GM21528 (cell line): ENCODE measurements at regions not wholly inside any gene's neighbourhood (a gene's known extent, or its start where the extent isn't known, plus 50 kb on each side); places are given as distances from the start of the nearest gene placed in this dataset.

Experiments used
- ATAC-seq: cut with Tn5 transposase; IDR thresholded peaks from one replicate; pipeline ENCODE4 v1.9.1; 2021; ENCODE audit warnings: mild to moderate bottlenecking, moderate library complexity; ENCODE audit not compliant: unreplicated experiment, low FRiP score

DNA sequence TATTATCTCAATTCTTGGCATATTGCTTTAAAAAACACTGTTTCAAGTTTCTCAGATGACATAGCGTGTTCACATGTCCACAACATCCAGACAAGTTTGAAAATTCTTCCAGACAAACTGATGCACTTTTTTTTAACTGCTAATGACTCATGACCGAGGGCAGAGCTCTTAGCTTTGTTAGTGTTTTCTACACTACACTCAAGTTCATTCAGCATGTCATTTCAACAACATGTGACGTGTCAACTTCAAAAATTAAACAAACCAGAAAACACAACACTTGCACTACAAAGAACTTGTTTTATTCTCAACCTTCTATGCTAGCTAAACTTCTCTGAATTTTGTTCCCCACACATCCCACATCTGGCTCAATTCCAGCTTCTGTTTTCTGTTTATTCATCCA lies 1186.3 kb upstream of the FLRT2 start:
- ATAC-seq, result no peak

DNA sequence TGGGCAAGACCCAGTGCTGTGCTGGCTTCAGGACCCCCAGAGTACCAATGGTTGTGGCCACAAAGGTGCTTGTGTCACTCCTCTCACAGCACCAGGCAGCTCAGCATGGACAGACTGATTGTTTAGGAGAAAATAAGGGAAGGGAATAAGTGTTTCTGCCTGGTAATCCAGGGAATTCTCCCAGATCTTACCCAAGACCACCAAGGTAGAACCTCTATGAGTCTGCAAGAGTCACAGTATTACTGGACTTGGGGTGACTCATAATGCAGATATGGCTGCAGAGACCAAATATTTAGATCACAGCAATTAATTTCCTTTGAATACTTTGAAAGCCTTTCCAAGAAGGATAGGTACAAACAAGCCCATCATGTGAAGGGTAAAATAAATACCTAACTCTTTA lies 1178.3 kb upstream of the FLRT2 start:
- ATAC-seq, result no peak

- ATAC-seq, result no peak
Measured at GRCh38 chr14:84361476-84361875, 1168.5 kb upstream of the FLRT2 start.

DNA sequence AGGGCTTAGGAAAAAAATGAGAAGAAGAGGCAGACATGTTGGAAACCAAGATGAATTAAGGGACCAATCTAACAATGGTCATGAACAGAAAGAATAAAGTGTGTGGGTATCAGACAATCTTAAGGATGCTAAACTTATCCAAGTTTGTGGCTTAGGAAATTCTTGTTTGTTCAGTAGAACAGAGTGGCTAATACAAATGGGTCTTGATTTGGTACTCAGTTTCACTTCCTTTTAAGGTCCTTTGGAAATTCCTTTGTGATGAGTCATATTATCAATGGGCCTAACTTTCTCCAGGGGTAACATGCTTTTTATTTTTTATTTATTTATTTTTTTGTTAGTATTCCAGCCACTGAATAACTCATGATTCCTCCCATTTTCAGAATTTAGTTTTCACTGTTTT lies 1154.7 kb upstream of the FLRT2 start:
- no peak for ATAC-seq

DNA sequence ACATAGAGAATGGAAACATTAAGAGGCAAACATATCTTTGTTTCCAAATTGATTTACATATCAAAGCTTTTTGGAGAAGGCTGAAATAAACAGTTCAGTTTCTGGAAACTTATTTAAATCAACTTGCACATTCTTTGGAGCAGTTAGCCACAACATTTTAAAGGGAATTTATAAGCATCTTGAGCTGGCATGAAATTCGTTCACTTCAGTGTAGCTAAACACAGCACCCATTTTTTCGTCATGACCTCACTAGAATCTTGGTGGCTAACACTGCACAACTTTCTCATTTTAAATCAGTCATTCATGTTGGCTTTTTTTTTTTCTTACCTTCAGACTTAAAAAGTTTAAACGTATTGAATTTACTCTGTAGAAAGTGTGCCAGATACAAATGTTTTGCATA lies 1139.9 kb upstream of the FLRT2 start:
- ATAC-seq, result no peak

DNA sequence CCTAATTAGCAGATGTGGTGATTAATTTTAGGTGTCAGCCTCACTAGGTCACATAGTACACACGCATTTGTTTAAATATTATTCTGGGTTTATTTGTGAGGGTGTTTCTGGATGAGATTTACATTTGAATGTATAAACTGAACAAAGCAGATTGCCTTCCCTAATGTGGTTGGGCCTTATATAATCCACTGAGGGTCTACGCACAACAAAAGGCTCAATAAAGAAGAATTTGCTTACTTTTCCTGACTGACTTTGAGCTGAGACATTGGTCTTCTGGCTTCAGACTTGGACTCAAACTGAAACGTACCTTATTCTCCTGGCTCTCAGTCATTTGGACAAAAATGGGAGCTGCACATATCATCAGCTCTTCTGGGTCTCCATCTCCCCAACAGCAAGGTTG lies 1132.3 kb upstream of the FLRT2 start:
- ATAC-seq, result no peak

DNA sequence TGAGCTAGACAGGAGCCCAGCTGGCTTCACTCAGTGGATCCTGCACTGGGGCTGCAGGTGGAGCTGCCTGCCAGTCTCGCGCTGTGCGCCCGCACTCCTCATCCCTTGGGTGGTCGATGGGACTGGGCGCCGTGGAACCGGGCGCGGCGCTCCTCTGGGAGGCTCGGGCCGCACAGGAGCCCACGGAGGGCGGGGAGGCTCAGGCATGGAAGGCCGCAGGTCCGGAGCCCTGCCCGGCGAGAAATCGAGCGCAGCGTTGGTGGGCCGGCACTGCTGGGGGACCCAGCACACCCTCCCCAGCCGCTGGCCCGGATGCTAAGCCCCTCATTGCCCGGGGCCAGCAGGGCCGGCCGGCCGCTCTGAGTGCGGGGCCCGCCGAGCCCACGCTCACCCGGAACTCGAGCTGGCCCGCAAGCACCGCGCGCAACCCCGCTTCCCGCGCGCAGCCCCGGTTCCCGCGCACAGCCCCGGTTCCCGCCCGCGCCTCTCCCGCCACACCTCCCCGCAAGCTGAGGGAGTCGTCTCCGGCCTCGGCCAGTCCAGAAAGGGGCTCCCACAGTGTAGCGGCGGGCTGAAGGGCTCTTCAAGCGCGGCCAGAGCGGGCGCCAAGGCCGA lies 1130.5 kb upstream of the FLRT2 start:
- ATAC-seq, result no peak

GRCh38 chr14:84401631-84402030 lies 1128.3 kb upstream of the FLRT2 start:
- no peak for ATAC-seq

DNA sequence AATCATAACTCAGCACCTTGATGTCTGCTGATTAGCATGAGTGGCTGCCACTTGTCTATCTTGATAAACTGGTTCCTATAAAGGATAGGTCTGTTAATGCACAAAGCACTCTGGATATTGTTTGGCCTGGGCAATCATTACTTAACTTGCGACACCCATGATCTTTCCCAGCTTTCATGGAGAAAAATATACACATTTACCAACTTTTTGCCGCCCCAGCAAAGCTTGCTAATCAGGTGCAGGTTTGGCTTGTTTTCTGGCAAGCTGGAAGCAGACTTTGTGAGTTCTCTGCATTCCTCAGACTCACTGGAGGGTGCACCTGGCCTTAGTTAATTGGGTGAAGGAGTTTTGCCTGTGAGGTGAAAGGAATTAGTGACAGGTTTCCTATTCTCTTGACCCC lies 1126.4 kb upstream of the FLRT2 start:
- no peak for ATAC-seq

DNA sequence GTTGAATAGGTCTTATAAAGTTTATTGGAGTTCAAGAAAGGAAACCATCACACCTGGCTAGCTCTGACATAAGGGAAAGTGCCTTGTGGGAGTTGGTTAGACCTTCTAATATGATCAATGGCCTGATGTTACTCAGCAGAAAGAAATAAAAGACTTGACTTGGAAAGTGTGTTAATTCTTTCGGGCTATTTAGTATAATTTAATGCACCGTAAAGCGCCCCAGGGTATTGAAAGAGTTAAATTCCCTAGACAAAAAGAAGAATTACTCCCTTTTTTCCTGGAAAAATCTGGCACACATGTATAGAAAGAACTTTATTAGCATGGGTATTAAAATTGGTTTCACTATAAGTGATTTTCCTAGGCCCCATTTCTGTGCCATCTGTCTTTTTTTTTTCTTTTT lies 1125.7 kb upstream of the FLRT2 start:
- no peak for ATAC-seq

- ATAC-seq, result no peak
Measured at GRCh38 chr14:84409435-84409834, 1120.5 kb upstream of the FLRT2 start.

DNA sequence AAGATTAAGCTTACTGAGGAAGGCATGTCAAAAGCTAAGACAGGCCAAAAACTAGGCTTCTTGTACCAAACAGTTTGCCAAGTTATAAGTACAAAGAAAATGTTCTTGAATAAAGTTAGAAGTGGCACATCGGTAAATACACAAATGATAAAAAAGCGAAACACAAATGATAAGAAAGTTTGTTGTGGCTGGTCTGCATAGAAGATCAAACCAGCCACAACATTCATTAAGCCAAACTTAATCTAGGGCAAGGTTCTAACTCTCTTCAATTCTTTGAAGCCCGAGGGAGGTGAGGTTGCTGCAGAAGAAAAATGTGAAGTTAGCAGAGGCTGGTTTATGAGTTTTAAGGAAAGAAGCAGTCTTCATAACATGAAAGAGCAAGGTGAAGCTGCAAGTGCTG lies 1119.6 kb upstream of the FLRT2 start:
- no peak for ATAC-seq

- ATAC-seq, result no peak
Measured at GRCh38 chr14:84420221-84420620, 1109.7 kb upstream of the FLRT2 start.

- ATAC-seq, result no peak
Measured at GRCh38 chr14:84421621-84422020, 1108.3 kb upstream of the FLRT2 start.

DNA sequence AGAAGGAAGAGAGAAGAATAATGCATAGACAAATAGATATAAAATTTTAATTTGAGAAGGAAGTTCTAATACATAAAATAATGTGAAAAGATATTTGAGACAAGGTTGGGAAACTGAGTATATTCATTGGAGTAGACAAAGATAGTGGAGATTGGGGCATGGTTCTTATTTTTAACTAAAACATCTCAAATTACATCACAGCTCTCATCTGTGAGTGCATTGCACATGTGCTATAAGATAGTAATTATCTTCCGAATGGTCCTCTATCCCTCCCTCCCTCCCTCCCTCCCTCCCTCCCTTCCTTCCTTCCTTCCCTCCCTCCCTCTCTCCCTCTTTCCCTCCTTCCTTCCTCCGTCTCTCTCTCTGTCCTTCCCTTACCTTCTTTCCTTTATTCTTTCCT lies 1104.0 kb upstream of the FLRT2 start:
- ATAC-seq, result no peak

- no peak for ATAC-seq
Measured at GRCh38 chr14:84432676-84433075, 1097.3 kb upstream of the FLRT2 start.

GRCh38 chr14:84433961-84434360 lies 1096.0 kb upstream of the FLRT2 start:
- ATAC-seq, result no peak

DNA sequence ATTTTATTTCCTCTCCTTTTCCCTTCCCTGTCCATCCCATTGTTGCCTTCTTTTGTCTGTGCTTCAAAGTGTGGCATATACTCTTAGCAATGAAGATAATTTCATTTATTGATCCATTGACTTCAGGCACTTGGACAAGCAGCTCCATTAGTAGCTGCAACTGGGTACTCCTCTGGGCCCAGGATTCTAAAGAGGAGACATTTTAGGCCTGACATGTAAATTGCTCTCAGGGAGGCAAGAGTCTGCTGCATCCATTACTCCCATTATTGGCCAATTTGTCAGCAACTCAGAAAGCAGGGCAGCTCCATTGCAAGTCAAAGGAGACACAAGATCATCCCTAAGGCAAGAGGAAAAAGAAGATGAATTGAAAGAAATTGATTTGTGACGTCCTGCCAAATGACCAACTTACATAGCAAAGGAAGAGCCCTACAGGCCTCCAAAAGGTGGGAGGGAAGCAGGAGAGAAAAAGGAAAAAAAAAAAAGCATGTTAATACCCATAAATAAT lies 1094.1 kb upstream of the FLRT2 start:
- ATAC-seq, result no peak

- ATAC-seq, result no peak
Measured at GRCh38 chr14:84436528-84436927, 1093.4 kb upstream of the FLRT2 start.

GRCh38 chr14:84442521-84442920 lies 1087.4 kb upstream of the FLRT2 start:
- no peak for ATAC-seq

- no peak for ATAC-seq
Measured at GRCh38 chr14:84445486-84445885, 1084.5 kb upstream of the FLRT2 start.

GRCh38 chr14:84446250-84446649 lies 1083.7 kb upstream of the FLRT2 start:
- ATAC-seq, result no peak
